MCF 10A (cell line): ENCODE measurements at regions not wholly inside any gene's neighbourhood (a gene's known extent, or its start where the extent isn't known, plus 50 kb on each side); places are given as distances from the start of the nearest gene placed in this dataset.

ENCODE experiments used
- BruUV-seq: library from RNA; stranded (reverse); fragments of 400-500 nt; replicated peaks from 2 replicates; lab custom pipeline; 2021; lab: Mats Ljungman, UMichigan
- CTCF ChIA-PET: fragments of 300-600 bp; sonication (Branson Sonifier 250); formaldehyde crosslinking; extraction: SDS; loops from one replicate; lab custom pipeline; 2021; ENCODE audit warnings: antibody characterized with exemption, inconsistent platforms; lab: Yijun Ruan, JAX
- POLR2A ChIA-PET: fragments of 300-600, 350-650 bp; sonication (Branson Sonifier 250); formaldehyde crosslinking; extraction: SDS; loops from one replicate; lab custom pipeline; 2020; ENCODE audit warnings: antibody characterized with exemption, inconsistent platforms; lab: Yijun Ruan, JAX
- DNase-seq: peaks from one replicate; pipeline ENCODE4 v3.0.0-alpha.2; 2018; ENCODE audit not compliant: unreplicated experiment
- H3K27ac Mint-ChIP-seq: one replicate; pipeline ENCODE4 v1.8.0; 2022; ENCODE audit warnings: mild to moderate bottlenecking, low read depth, mixed read lengths; ENCODE audit not compliant: unreplicated experiment
- H3K27me3 Mint-ChIP-seq: one replicate; pipeline ENCODE4 v1.8.0; 2022; ENCODE audit warnings: mixed read lengths; ENCODE audit not compliant: insufficient read depth, unreplicated experiment
- H3K36me3 Mint-ChIP-seq: one replicate; pipeline ENCODE4 v1.8.0; 2022; ENCODE audit warnings: mild to moderate bottlenecking, moderate library complexity, mixed read lengths; ENCODE audit not compliant: insufficient read depth, unreplicated experiment
- H3K4me1 Mint-ChIP-seq: one replicate; pipeline ENCODE4 v1.8.0; 2022; ENCODE audit warnings: mixed read lengths; ENCODE audit not compliant: insufficient read depth, unreplicated experiment
- H3K4me3 Mint-ChIP-seq: one replicate; pipeline ENCODE4 v1.8.0; 2022; ENCODE audit warnings: mild to moderate bottlenecking, moderate library complexity, mixed read lengths; ENCODE audit not compliant: unreplicated experiment
- H3K9me3 Mint-ChIP-seq: one replicate; pipeline ENCODE4 v1.8.0; 2022; ENCODE audit warnings: mixed read lengths; ENCODE audit not compliant: unreplicated experiment
- CTCF ChIP-seq: fragments of 200-600 bp; IDR thresholded peaks from one replicate; pipeline ENCODE4 v1.8.0; 2022; ENCODE audit warnings: antibody characterized with exemption, mild to moderate bottlenecking; ENCODE audit not compliant: unreplicated experiment
- intact Hi-C: fragments of 100-400 bp; cut with micrococcal nuclease; formaldehyde crosslinking; loops from 2 replicates; pipeline ENCODE4 v1.14.1; 2022

- Mint-ChIP-seq H3K4me3 (no peak overlapping the region), H3K27ac (no peak overlapping the region), H3K27me3 (peaks cover 90% of the 10 kb centered on the region), H3K9me3 (no peaks in the 10 kb centered on the region), H3K4me1 (no peaks in the 10 kb centered on the region), H3K36me3 (no peaks in the 10 kb centered on the region)
- intact Hi-C loops: no loop called here
- no peak for DNase-seq
- no peak for TF ChIP-seq CTCF
- POLR2A ChIA-PET: no interaction called here
- CTCF ChIA-PET: no interaction called here
- no TSS peak for BruUV-seq
These were observed 103.0 kb upstream of the TAPT1 start for GRCh38 chr4:16329125-16329796.

GRCh38 chr4:16322183-16322582 is 95.9 kb upstream of the TAPT1 start:
- no peak for DNase-seq
- no peak overlapping the region for H3K27ac Mint-ChIP-seq
- TF ChIP-seq CTCF: no peak
- CTCF ChIA-PET: no interaction called here
- BruUV-seq: no TSS peak
- no peaks in the 10 kb centered on the region for H3K36me3 Mint-ChIP-seq
- H3K4me3 Mint-ChIP-seq: no peak overlapping the region
- no peaks in the 10 kb centered on the region for H3K4me1 Mint-ChIP-seq
- no peaks in the 10 kb centered on the region for H3K9me3 Mint-ChIP-seq
- H3K27me3 Mint-ChIP-seq: peaks cover 68% of the 10 kb centered on the region
- intact Hi-C loops: no loop called here
- POLR2A ChIA-PET: no interaction called here

GRCh38 chr4:16315456-16315855 is 89.2 kb upstream of the TAPT1 start:
- TF ChIP-seq CTCF: no peak
- Mint-ChIP-seq H3K27ac (no peak overlapping the region), H3K4me1 (no peaks in the 10 kb centered on the region), H3K27me3 (peaks cover 19% of the 10 kb centered on the region), H3K9me3 (no peaks in the 10 kb centered on the region), H3K36me3 (no peaks in the 10 kb centered on the region), H3K4me3 (no peak overlapping the region)
- BruUV-seq: no TSS peak
- no peak for DNase-seq
- intact Hi-C loops: no loop called here
- CTCF ChIA-PET: interaction anchor here (0.9 kb wide), 1 partner anchor 25 kb away, joined by 3 read pairs; no protein-coding TSS in a partner anchor
- POLR2A ChIA-PET: interaction anchor here (0.7 kb wide), 1 partner anchor 11 kb away, joined by 3 read pairs; no protein-coding TSS in a partner anchor

GRCh38 chr4:16310606-16311005 is 84.3 kb upstream of the TAPT1 start:
- H3K27me3 Mint-ChIP-seq: peaks cover 42% of the 10 kb centered on the region
- no peaks in the 10 kb centered on the region for H3K9me3 Mint-ChIP-seq
- no peak overlapping the region for H3K27ac Mint-ChIP-seq
- no peaks in the 10 kb centered on the region for H3K36me3 Mint-ChIP-seq
- TF ChIP-seq CTCF: no peak
- H3K4me1 Mint-ChIP-seq: no peaks in the 10 kb centered on the region
- CTCF ChIA-PET: interaction anchor here (0.5 to 1.2 kb wide), 3 partner anchors 22 to 580 kb away, joined by 3 read pairs; no protein-coding TSS in a partner anchor
- DNase-seq: no peak
- no TSS peak for BruUV-seq
- POLR2A ChIA-PET: interaction anchor here (0.6 kb wide), 1 partner anchor 56 kb away, joined by 3 read pairs; no protein-coding TSS in a partner anchor
- no peak overlapping the region for H3K4me3 Mint-ChIP-seq
- intact Hi-C loops: no loop called here
